ENCODE measurements at regions not wholly inside any gene's neighbourhood (a gene's known extent, or its start where the extent isn't known, plus 50 kb on each side); places are given as distances from the start of the nearest gene placed in this dataset.

- no peak for DNase-seq (ENCODE audit: low spot score)
These were observed 85.0 kb downstream of the NUF2 start for GRCh38 chr1:163406772-163407171.

GRCh38 chr1:163408262-163408661, 86.5 kb downstream of the NUF2 start:
- no peak for DNase-seq (ENCODE audit: low spot score)

- DNase-seq (ENCODE audit: low spot score): peak; percentile 50
These were observed 88.6 kb downstream of the NUF2 start for GRCh38 chr1:163410073-163410999.

GRCh38 chr1:163412221-163412620, 90.5 kb downstream of the NUF2 start:
- no peak for DNase-seq (ENCODE audit: low spot score)

- DNase-seq (ENCODE audit: low spot score): no peak
These were observed 93.0 kb downstream of the NUF2 start for GRCh38 chr1:163414778-163415177.

- DNase-seq (ENCODE audit: low spot score): no peak
These were observed 99.9 kb downstream of the NUF2 start for GRCh38 chr1:163421701-163422100.

- no peak for DNase-seq (ENCODE audit: low spot score)
These were observed 101.1 kb downstream of the NUF2 start for GRCh38 chr1:163422738-163423404.

GRCh38 chr1:163426505-163427251, 104.9 kb downstream of the NUF2 start:
- DNase-seq (ENCODE audit: low spot score): no peak

GRCh38 chr1:163427279-163427678, 105.5 kb downstream of the NUF2 start:
- no peak for DNase-seq (ENCODE audit: low spot score)

GRCh38 chr1:163436140-163436812, 114.5 kb downstream of the NUF2 start:
- no peak for DNase-seq (ENCODE audit: low spot score)

GRCh38 chr1:163439471-163439870, 117.7 kb downstream of the NUF2 start:
- no peak for DNase-seq (ENCODE audit: low spot score)

- no peak for DNase-seq (ENCODE audit: low spot score)
These were observed 118.3 kb downstream of the NUF2 start for GRCh38 chr1:163440090-163440489.

GRCh38 chr1:163442231-163442879, 120.6 kb downstream of the NUF2 start:
- DNase-seq (ENCODE audit: low spot score): no peak

- DNase-seq (ENCODE audit: low spot score): no peak
These were observed 121.1 kb downstream of the NUF2 start for GRCh38 chr1:163442895-163443294.

GRCh38 chr1:163443863-163444262, 122.1 kb downstream of the NUF2 start:
- no peak for DNase-seq (ENCODE audit: low spot score)

- no peak for DNase-seq (ENCODE audit: low spot score)
These were observed 122.9 kb downstream of the NUF2 start for GRCh38 chr1:163444665-163445064.

GRCh38 chr1:163450986-163451385, 129.2 kb downstream of the NUF2 start:
- DNase-seq (ENCODE audit: low spot score): no peak

- no peak for DNase-seq (ENCODE audit: low spot score)
These were observed 137.8 kb downstream of the NUF2 start for GRCh38 chr1:163459539-163459938.

- DNase-seq (ENCODE audit: low spot score): no peak
These were observed 145.5 kb downstream of the NUF2 start for GRCh38 chr1:163467289-163467688.

GRCh38 chr1:163471779-163472650, 150.3 kb downstream of the NUF2 start:
- no peak for DNase-seq (ENCODE audit: low spot score)

All from globus pallidus (tissue), 1 donor.